OCI-LY1 (cell line): ENCODE measurements at regions not wholly inside any gene's neighbourhood (a gene's known extent, or its start where the extent isn't known, plus 50 kb on each side); places are given as distances from the start of the nearest gene placed in this dataset.

Experiments used
- H2AFZ ChIP-seq: fragments of 200-600 bp; sonication (generic), shearing (Covaris generic); 2 replicates; pipeline ENCODE4 v1.6.0; 2014; ENCODE audit warnings: antibody characterized with exemption, mild to moderate bottlenecking, low read length
- H3F3A ChIP-seq: fragments of 200-600 bp; sonication (generic), shearing (Covaris generic); 2 replicates; pipeline ENCODE4 v1.6.0; 2014; ENCODE audit warnings: mild to moderate bottlenecking, antibody characterized with exemption, low read length, moderate library complexity; ENCODE audit not compliant: insufficient read depth
- H3K27ac ChIP-seq: fragments of 200-600 bp; sonication (generic); 2 replicates; pipeline ENCODE4 v1.5.1; 2014; ENCODE audit warnings: low read length, mixed run types, mild to moderate bottlenecking, low read depth; ENCODE audit not compliant: poor library complexity, severe bottlenecking
- H3K27me3 ChIP-seq: fragments of 200-600 bp; sonication (generic); 2 replicates; pipeline ENCODE4 v1.6.0; 2014; ENCODE audit warnings: antibody characterized with exemption, mild to moderate bottlenecking, low read length, moderate library complexity; ENCODE audit not compliant: insufficient read depth
- H3K36me3 ChIP-seq: fragments of 200-600 bp; sonication (generic); 2 replicates; pipeline ENCODE4 v1.6.1; 2014; ENCODE audit warnings: mild to moderate bottlenecking, antibody characterized with exemption, low read length, moderate library complexity, mixed read lengths; ENCODE audit not compliant: insufficient read depth
- H3K4me1 ChIP-seq: fragments of 200-600 bp; sonication (generic); 2 replicates; pipeline ENCODE4 v1.5.1; 2014; ENCODE audit warnings: mild to moderate bottlenecking, low read length, moderate library complexity; ENCODE audit not compliant: insufficient read depth, severe bottlenecking
- H3K4me2 ChIP-seq: fragments of 200-600 bp; sonication (generic), shearing (Covaris generic); 2 replicates; pipeline ENCODE4 v1.6.1; 2014; ENCODE audit warnings: low read length
- H3K4me3 ChIP-seq: fragments of 200-600 bp; sonication (generic); 2 replicates; pipeline ENCODE4 v1.5.1; 2014; ENCODE audit warnings: low read length, low read depth, mild to moderate bottlenecking, mixed read lengths; ENCODE audit not compliant: poor library complexity, severe bottlenecking
- H3K79me2 ChIP-seq: fragments of 200-600 bp; shearing (Covaris generic); 2 replicates; pipeline ENCODE4 v1.6.1; 2016; ENCODE audit warnings: mixed run types, low read length, mixed read lengths; ENCODE audit not compliant: insufficient read depth
- H3K9ac ChIP-seq: fragments of 200-600 bp; sonication (generic), shearing (Covaris generic); 2 replicates; pipeline ENCODE4 v1.6.1; 2014; ENCODE audit warnings: mild to moderate bottlenecking, low read length, mixed read lengths
- H3K9me2 ChIP-seq: fragments of 200-600 bp; sonication (generic), shearing (Covaris generic); 2 replicates; pipeline ENCODE4 v1.6.1; 2014; ENCODE audit warnings: low read depth, mild to moderate bottlenecking, low read length, mixed read lengths
- H3K9me3 ChIP-seq: fragments of 200-600 bp; shearing (Covaris generic); 2 replicates; pipeline ENCODE4 v1.6.1; 2014; ENCODE audit warnings: low read length, mixed read lengths
- H4K20me1 ChIP-seq: fragments of 200-600 bp; sonication (generic), shearing (Covaris generic); 2 replicates; pipeline ENCODE4 v1.6.0; 2016; ENCODE audit warnings: mild to moderate bottlenecking, low read length; ENCODE audit not compliant: insufficient read depth
- EZH2 ChIP-seq: fragments of 200-600 bp; sonication (generic), shearing (Covaris generic); IDR thresholded peaks from 2 replicates; pipeline ENCODE4 v1.8.0; 2017; ENCODE audit warnings: borderline replicate concordance, mixed run types, mild to moderate bottlenecking, antibody characterized with exemption, low read length, moderate library complexity, mixed read lengths
- TF ChIP-seq, protein P1 (sequence below): fragments of 200-600 bp; sonication (generic), shearing (Covaris generic); IDR thresholded peaks from 2 replicates; pipeline ENCODE4 v1.5.1; 2017; ENCODE audit warnings: mild to moderate bottlenecking, antibody characterized with exemption, low read length, moderate library complexity, mixed read lengths

- Histone ChIP-seq H3K79me2 (no peaks in the 10 kb centered on the region), H3K27me3 (no peaks in the 10 kb centered on the region), H3K4me2 (no peak overlapping the region), H3K9me2 (no peaks in the 10 kb centered on the region), H2AFZ (no peak overlapping the region), H3K36me3 (no peaks in the 10 kb centered on the region), H3K4me3 (no peak overlapping the region), H3K4me1 (no peaks in the 10 kb centered on the region), H3K9ac (no peak overlapping the region), H3K27ac (no peak overlapping the region), H4K20me1 (no peaks in the 10 kb centered on the region), H3F3A (no peaks in the 10 kb centered on the region), H3K9me3 (no peaks in the 10 kb centered on the region)
- no peak for TF ChIP-seq EZH2
- TF ChIP-seq, protein P1, sequence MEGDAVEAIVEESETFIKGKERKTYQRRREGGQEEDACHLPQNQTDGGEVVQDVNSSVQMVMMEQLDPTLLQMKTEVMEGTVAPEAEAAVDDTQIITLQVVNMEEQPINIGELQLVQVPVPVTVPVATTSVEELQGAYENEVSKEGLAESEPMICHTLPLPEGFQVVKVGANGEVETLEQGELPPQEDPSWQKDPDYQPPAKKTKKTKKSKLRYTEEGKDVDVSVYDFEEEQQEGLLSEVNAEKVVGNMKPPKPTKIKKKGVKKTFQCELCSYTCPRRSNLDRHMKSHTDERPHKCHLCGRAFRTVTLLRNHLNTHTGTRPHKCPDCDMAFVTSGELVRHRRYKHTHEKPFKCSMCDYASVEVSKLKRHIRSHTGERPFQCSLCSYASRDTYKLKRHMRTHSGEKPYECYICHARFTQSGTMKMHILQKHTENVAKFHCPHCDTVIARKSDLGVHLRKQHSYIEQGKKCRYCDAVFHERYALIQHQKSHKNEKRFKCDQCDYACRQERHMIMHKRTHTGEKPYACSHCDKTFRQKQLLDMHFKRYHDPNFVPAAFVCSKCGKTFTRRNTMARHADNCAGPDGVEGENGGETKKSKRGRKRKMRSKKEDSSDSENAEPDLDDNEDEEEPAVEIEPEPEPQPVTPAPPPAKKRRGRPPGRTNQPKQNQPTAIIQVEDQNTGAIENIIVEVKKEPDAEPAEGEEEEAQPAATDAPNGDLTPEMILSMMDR: no peak
Observed at GRCh38 chr12:71356569-71356968, 83.0 kb upstream of the LGR5 start.

DNA sequence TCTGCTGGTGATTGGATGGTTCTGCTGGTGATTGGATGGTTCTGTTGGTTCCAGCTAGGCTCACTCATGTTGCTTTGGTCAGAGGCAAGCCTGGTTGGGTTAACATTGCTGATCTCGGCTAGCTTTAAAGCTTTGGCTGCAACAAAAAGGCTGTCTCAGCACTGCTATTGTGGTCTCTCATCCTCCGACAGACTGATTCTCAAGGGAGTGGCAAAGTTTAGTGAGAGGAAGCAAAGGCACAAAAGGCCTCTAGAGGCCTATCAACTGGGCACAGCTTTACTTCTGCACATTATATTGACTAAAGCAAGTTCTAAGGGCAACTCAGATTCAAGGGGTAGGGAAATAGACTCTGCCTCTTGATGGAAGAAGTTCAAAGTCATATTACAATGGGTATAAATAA is 84.7 kb upstream of the LGR5 start:
- no peaks in the 10 kb centered on the region for H3K27me3 ChIP-seq
- H3K4me1 ChIP-seq: no peaks in the 10 kb centered on the region
- H3K9me2 ChIP-seq: no peaks in the 10 kb centered on the region
- H3K4me3 ChIP-seq: no peak overlapping the region
- no peak overlapping the region for H2AFZ ChIP-seq
- no peaks in the 10 kb centered on the region for H3K9me3 ChIP-seq
- H3K36me3 ChIP-seq: no peaks in the 10 kb centered on the region
- no peaks in the 10 kb centered on the region for H3F3A ChIP-seq
- H3K27ac ChIP-seq: no peak overlapping the region
- TF ChIP-seq, protein P1: no peak
- TF ChIP-seq EZH2: no peak
- H3K4me2 ChIP-seq: no peak overlapping the region
- no peaks in the 10 kb centered on the region for H3K79me2 ChIP-seq
- no peak overlapping the region for H3K9ac ChIP-seq
- no peaks in the 10 kb centered on the region for H4K20me1 ChIP-seq

GRCh38 chr12:71353607-71354006 is 86.0 kb upstream of the LGR5 start:
- Histone ChIP-seq H3K9me2 (no peaks in the 10 kb centered on the region), H2AFZ (no peak overlapping the region), H3K9ac (no peak overlapping the region), H4K20me1 (no peaks in the 10 kb centered on the region), H3F3A (no peaks in the 10 kb centered on the region), H3K79me2 (no peaks in the 10 kb centered on the region), H3K27me3 (no peaks in the 10 kb centered on the region), H3K4me1 (no peaks in the 10 kb centered on the region), H3K4me2 (no peak overlapping the region), H3K4me3 (no peak overlapping the region), H3K9me3 (no peaks in the 10 kb centered on the region), H3K36me3 (no peaks in the 10 kb centered on the region), H3K27ac (no peak overlapping the region)
- no peak for TF ChIP-seq EZH2
- TF ChIP-seq, protein P1: no peak
